GM10266 (cell line): ENCODE measurements at regions not wholly inside any gene's neighbourhood (a gene's known extent, or its start where the extent isn't known, plus 50 kb on each side); places are given as distances from the start of the nearest gene placed in this dataset.

ENCODE experiments used
- DNase-seq: peaks from one replicate; pipeline ENCODE4 v3.0.0; 2012; ENCODE audit errors: extremely low spot score
- TF ChIP-seq, protein P1 (sequence below): IDR thresholded peaks from 2 replicates; pipeline ENCODE4 v1.5.1; 2012; ENCODE audit warnings: mild to moderate bottlenecking, low read depth; ENCODE audit not compliant: control insufficient read depth, insufficient read depth; ENCODE audit errors: missing control alignments

GRCh38 chr6:98581705-98582104 is 252.7 kb upstream of the POU3F2 start:
- DNase-seq: no peak
- TF ChIP-seq, protein P1, sequence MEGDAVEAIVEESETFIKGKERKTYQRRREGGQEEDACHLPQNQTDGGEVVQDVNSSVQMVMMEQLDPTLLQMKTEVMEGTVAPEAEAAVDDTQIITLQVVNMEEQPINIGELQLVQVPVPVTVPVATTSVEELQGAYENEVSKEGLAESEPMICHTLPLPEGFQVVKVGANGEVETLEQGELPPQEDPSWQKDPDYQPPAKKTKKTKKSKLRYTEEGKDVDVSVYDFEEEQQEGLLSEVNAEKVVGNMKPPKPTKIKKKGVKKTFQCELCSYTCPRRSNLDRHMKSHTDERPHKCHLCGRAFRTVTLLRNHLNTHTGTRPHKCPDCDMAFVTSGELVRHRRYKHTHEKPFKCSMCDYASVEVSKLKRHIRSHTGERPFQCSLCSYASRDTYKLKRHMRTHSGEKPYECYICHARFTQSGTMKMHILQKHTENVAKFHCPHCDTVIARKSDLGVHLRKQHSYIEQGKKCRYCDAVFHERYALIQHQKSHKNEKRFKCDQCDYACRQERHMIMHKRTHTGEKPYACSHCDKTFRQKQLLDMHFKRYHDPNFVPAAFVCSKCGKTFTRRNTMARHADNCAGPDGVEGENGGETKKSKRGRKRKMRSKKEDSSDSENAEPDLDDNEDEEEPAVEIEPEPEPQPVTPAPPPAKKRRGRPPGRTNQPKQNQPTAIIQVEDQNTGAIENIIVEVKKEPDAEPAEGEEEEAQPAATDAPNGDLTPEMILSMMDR: no peak

- TF ChIP-seq, protein P1: no peak
- no peak for DNase-seq
Observed at GRCh38 chr6:98583506-98583905, 250.9 kb upstream of the POU3F2 start.

- no peak for DNase-seq
Observed at GRCh38 chr6:98586163-98586562, 248.2 kb upstream of the POU3F2 start.

GRCh38 chr6:98587555-98587954 is 246.8 kb upstream of the POU3F2 start:
- TF ChIP-seq, protein P1: no peak
- no peak for DNase-seq

More at GRCh38 chr6:98586163-98586562, 248.2 kb upstream of the POU3F2 start:
- TF ChIP-seq, protein P1: no peak

DNA sequence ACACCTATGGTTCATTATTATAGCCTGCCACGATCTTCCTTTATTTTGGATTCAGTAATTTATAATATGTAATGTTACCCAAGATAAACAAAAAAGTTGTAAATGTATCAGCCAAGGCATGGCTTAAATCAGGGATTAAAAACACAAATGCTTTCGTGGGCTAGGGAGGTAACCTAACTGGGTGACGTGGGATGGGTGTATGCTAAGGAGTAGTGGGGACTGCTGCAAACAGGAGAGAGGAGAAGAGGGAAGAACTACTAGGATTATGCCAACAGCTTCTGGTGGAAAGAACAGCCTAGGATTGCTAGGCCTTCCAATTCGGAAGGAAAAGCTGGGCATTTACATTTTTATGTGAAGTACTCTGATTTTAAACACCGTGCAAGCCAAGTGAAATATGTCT is 244.8 kb upstream of the POU3F2 start:
- no peak for DNase-seq
- TF ChIP-seq, protein P1: no peak

- DNase-seq: no peak
- TF ChIP-seq, protein P1: no peak
Observed at GRCh38 chr6:98590136-98590681, 244.2 kb upstream of the POU3F2 start.

- no peak for DNase-seq
- TF ChIP-seq, protein P1: no peak
Observed at GRCh38 chr6:98590997-98591396, 243.4 kb upstream of the POU3F2 start.
